B cell (primary cell): ENCODE measurements at regions not wholly inside any gene's neighbourhood (a gene's known extent, or its start where the extent isn't known, plus 50 kb on each side); places are given as distances from the start of the nearest gene placed in this dataset.

Experiments used
- EZH2 ChIP-seq: IDR thresholded peaks from 2 replicates; pipeline ENCODE4 v1.6.1; 2012; ENCODE audit warnings: borderline replicate concordance, low read depth, mild to moderate bottlenecking, moderate library complexity, low read length; ENCODE audit not compliant: insufficient read depth, poor library complexity, severe bottlenecking
- TF ChIP-seq, protein P1 (sequence below): fragments of 200-600 bp; IDR thresholded peaks from one replicate; pipeline ENCODE4 v1.8.0; 2022; ENCODE audit warnings: antibody characterized with exemption, mild to moderate bottlenecking

DNA sequence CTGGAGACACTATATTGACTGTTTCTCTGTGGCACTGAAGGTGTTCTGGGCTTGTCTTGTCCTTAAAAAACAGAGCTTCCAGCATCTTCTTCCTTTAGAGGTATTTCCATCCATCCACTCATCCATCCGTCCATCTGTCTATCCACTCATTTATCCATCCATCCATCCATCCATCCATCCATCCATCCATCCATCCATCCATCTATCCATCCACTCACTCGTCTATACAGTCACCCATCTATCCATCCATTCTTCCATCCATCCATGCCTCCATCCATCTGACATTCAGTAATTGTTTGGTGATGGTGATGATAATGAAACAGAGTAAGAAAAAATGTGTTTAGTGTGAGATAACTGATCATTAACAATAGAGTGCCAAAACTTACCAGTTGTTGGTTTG lies 334.8 kb downstream of the NSG2 start:
- TF ChIP-seq, protein P1, sequence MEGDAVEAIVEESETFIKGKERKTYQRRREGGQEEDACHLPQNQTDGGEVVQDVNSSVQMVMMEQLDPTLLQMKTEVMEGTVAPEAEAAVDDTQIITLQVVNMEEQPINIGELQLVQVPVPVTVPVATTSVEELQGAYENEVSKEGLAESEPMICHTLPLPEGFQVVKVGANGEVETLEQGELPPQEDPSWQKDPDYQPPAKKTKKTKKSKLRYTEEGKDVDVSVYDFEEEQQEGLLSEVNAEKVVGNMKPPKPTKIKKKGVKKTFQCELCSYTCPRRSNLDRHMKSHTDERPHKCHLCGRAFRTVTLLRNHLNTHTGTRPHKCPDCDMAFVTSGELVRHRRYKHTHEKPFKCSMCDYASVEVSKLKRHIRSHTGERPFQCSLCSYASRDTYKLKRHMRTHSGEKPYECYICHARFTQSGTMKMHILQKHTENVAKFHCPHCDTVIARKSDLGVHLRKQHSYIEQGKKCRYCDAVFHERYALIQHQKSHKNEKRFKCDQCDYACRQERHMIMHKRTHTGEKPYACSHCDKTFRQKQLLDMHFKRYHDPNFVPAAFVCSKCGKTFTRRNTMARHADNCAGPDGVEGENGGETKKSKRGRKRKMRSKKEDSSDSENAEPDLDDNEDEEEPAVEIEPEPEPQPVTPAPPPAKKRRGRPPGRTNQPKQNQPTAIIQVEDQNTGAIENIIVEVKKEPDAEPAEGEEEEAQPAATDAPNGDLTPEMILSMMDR: no peak
- no peak for TF ChIP-seq EZH2
